ENCODE measurements at regions not wholly inside any gene's neighbourhood (a gene's known extent, or its start where the extent isn't known, plus 50 kb on each side); places are given as distances from the start of the nearest gene placed in this dataset.

- no peak overlapping the region for H3K27ac ChIP-seq (ENCODE audit: low read length)
- no peak overlapping the region for H3K9ac ChIP-seq (ENCODE audit: low read length in 2 of 2)
- H3K9me3 ChIP-seq (ENCODE audit: control insufficient read depth in 2 of 2, low read length in 2 of 2), result peaks cover 0 to 3% of the 10 kb centered on the region in 2 donors
- peaks cover 53 to 75% of the 10 kb centered on the region in 2 donors for H3K27me3 ChIP-seq (ENCODE audit: control insufficient read depth in 1 of 2, insufficient read depth in 2 of 2, low read length in 2 of 2)
- no peaks in the 10 kb centered on the region for H3K4me1 ChIP-seq (ENCODE audit: control insufficient read depth, insufficient read depth, low read length)
- no peak overlapping the region for H3K4me3 ChIP-seq (ENCODE audit: low read length in 2 of 2)
- H3K36me3 ChIP-seq (ENCODE audit: control insufficient read depth in 2 of 2, insufficient read depth in 2 of 2, low read length in 2 of 2), result no peaks in the 10 kb centered on the region
Measured at GRCh38 chr6:28809947-28810658, 113.7 kb downstream of the TRIM27 start.

GRCh38 chr6:28810659-28811053, 113.1 kb downstream of the TRIM27 start:
- Histone ChIP-seq H3K4me3 (ENCODE audit: low read length in 2 of 2) (no peak overlapping the region), H3K36me3 (ENCODE audit: control insufficient read depth in 2 of 2, insufficient read depth in 2 of 2, low read length in 2 of 2) (no peaks in the 10 kb centered on the region), H3K27ac (ENCODE audit: low read length) (no peak overlapping the region), H3K27me3 (ENCODE audit: control insufficient read depth in 1 of 2, insufficient read depth in 2 of 2, low read length in 2 of 2) (peaks cover 58 to 80% of the 10 kb centered on the region in 2 donors), H3K4me1 (ENCODE audit: control insufficient read depth, insufficient read depth, low read length) (no peaks in the 10 kb centered on the region), H3K9ac (ENCODE audit: low read length in 2 of 2) (no peak overlapping the region), H3K9me3 (ENCODE audit: control insufficient read depth in 2 of 2, low read length in 2 of 2) (peaks cover 0 to 3% of the 10 kb centered on the region in 2 donors)

GRCh38 chr6:28811873-28812272, 111.9 kb downstream of the TRIM27 start:
- H3K4me3 ChIP-seq (ENCODE audit: low read length in 2 of 2), result no peak overlapping the region
- H3K27me3 ChIP-seq (ENCODE audit: control insufficient read depth in 1 of 2, insufficient read depth in 2 of 2, low read length in 2 of 2), result peaks cover 66 to 81% of the 10 kb centered on the region in 2 donors
- no peaks in the 10 kb centered on the region for H3K36me3 ChIP-seq (ENCODE audit: control insufficient read depth in 2 of 2, insufficient read depth in 2 of 2, low read length in 2 of 2)

GRCh38 chr6:28812778-28813569, 110.8 kb downstream of the TRIM27 start:
- H3K27ac ChIP-seq (ENCODE audit: low read length), result no peak overlapping the region
- no peak overlapping the region for H3K4me3 ChIP-seq (ENCODE audit: low read length in 2 of 2)
- no peak overlapping the region for H3K9ac ChIP-seq (ENCODE audit: low read length in 2 of 2)
- no peaks in the 10 kb centered on the region for H3K4me1 ChIP-seq (ENCODE audit: control insufficient read depth, insufficient read depth, low read length)
- H3K9me3 ChIP-seq (ENCODE audit: control insufficient read depth in 2 of 2, low read length in 2 of 2), result peaks cover 0 to 3% of the 10 kb centered on the region in 2 donors
- H3K27me3 ChIP-seq (ENCODE audit: control insufficient read depth in 1 of 2, insufficient read depth in 2 of 2, low read length in 2 of 2), result peaks cover 73 to 75% of the 10 kb centered on the region in 2 donors
- H3K36me3 ChIP-seq (ENCODE audit: control insufficient read depth in 2 of 2, insufficient read depth in 2 of 2, low read length in 2 of 2), result no peaks in the 10 kb centered on the region

More at GRCh38 chr6:28811873-28812272, 111.9 kb downstream of the TRIM27 start:
- Histone ChIP-seq H3K9ac (ENCODE audit: low read length in 2 of 2) (no peak overlapping the region), H3K9me3 (ENCODE audit: control insufficient read depth in 2 of 2, low read length in 2 of 2) (peaks cover 0 to 3% of the 10 kb centered on the region in 2 donors), H3K27ac (ENCODE audit: low read length) (no peak overlapping the region), H3K4me1 (ENCODE audit: control insufficient read depth, insufficient read depth, low read length) (no peaks in the 10 kb centered on the region)

GRCh38 chr6:28814032-28814976, 109.5 kb downstream of the TRIM27 start:
- H3K9me3 ChIP-seq (ENCODE audit: control insufficient read depth in 2 of 2, low read length in 2 of 2), result peaks cover 0 to 3% of the 10 kb centered on the region in 2 donors
- no peaks in the 10 kb centered on the region for H3K36me3 ChIP-seq (ENCODE audit: control insufficient read depth in 2 of 2, insufficient read depth in 2 of 2, low read length in 2 of 2)
- no peaks in the 10 kb centered on the region for H3K4me1 ChIP-seq (ENCODE audit: control insufficient read depth, insufficient read depth, low read length)
- peak overlapping the region in 1 of 2 donors; percentile 8 for H3K4me3 ChIP-seq (ENCODE audit: low read length in 2 of 2)
- H3K9ac ChIP-seq (ENCODE audit: low read length in 2 of 2), result no peak overlapping the region
- H3K27ac ChIP-seq (ENCODE audit: low read length), result no peak overlapping the region
- peaks cover 68 to 71% of the 10 kb centered on the region in 2 donors for H3K27me3 ChIP-seq (ENCODE audit: control insufficient read depth in 1 of 2, insufficient read depth in 2 of 2, low read length in 2 of 2)

- H3K27ac ChIP-seq (ENCODE audit: low read length), result no peak overlapping the region
- H3K27me3 ChIP-seq (ENCODE audit: control insufficient read depth in 1 of 2, insufficient read depth in 2 of 2, low read length in 2 of 2), result peaks cover 49 to 55% of the 10 kb centered on the region in 2 donors
- H3K9ac ChIP-seq (ENCODE audit: low read length in 2 of 2), result no peak overlapping the region
- no peaks in the 10 kb centered on the region for H3K36me3 ChIP-seq (ENCODE audit: control insufficient read depth in 2 of 2, insufficient read depth in 2 of 2, low read length in 2 of 2)
- no peak overlapping the region for H3K4me3 ChIP-seq (ENCODE audit: low read length in 2 of 2)
- no peaks in the 10 kb centered on the region for H3K9me3 ChIP-seq (ENCODE audit: control insufficient read depth in 2 of 2, low read length in 2 of 2)
- H3K4me1 ChIP-seq (ENCODE audit: control insufficient read depth, insufficient read depth, low read length), result no peaks in the 10 kb centered on the region
Measured at GRCh38 chr6:28816339-28816908, 107.4 kb downstream of the TRIM27 start.

- Histone ChIP-seq H3K9ac (ENCODE audit: low read length in 2 of 2) (no peak overlapping the region), H3K4me1 (ENCODE audit: control insufficient read depth, insufficient read depth, low read length) (no peaks in the 10 kb centered on the region), H3K4me3 (ENCODE audit: low read length in 2 of 2) (no peak overlapping the region), H3K9me3 (ENCODE audit: control insufficient read depth in 2 of 2, low read length in 2 of 2) (no peaks in the 10 kb centered on the region), H3K27ac (ENCODE audit: low read length) (no peak overlapping the region), H3K27me3 (ENCODE audit: control insufficient read depth in 1 of 2, insufficient read depth in 2 of 2, low read length in 2 of 2) (peaks cover 42 to 52% of the 10 kb centered on the region in 2 donors), H3K36me3 (ENCODE audit: control insufficient read depth in 2 of 2, insufficient read depth in 2 of 2, low read length in 2 of 2) (no peaks in the 10 kb centered on the region)
Measured at GRCh38 chr6:28816909-28817807, 106.6 kb downstream of the TRIM27 start.

- Histone ChIP-seq H3K9ac (ENCODE audit: low read length in 2 of 2) (no peak overlapping the region), H3K27ac (ENCODE audit: low read length) (no peak overlapping the region), H3K36me3 (ENCODE audit: control insufficient read depth in 2 of 2, insufficient read depth in 2 of 2, low read length in 2 of 2) (no peaks in the 10 kb centered on the region), H3K4me1 (ENCODE audit: control insufficient read depth, insufficient read depth, low read length) (no peaks in the 10 kb centered on the region), H3K27me3 (ENCODE audit: control insufficient read depth in 1 of 2, insufficient read depth in 2 of 2, low read length in 2 of 2) (peaks cover 39 to 46% of the 10 kb centered on the region in 2 donors), H3K4me3 (ENCODE audit: low read length in 2 of 2) (no peak overlapping the region), H3K9me3 (ENCODE audit: control insufficient read depth in 2 of 2, low read length in 2 of 2) (no peaks in the 10 kb centered on the region)
Measured at GRCh38 chr6:28817808-28818145, 106.0 kb downstream of the TRIM27 start.

- Histone ChIP-seq H3K27ac (ENCODE audit: low read length) (no peak overlapping the region), H3K9me3 (ENCODE audit: control insufficient read depth in 2 of 2, low read length in 2 of 2) (peaks cover 0 to 2% of the 10 kb centered on the region in 2 donors), H3K4me1 (ENCODE audit: control insufficient read depth, insufficient read depth, low read length) (peaks cover 4% of the 10 kb centered on the region), H3K9ac (ENCODE audit: low read length in 2 of 2) (no peak overlapping the region), H3K27me3 (ENCODE audit: control insufficient read depth in 1 of 2, insufficient read depth in 2 of 2, low read length in 2 of 2) (peaks cover 24 to 58% of the 10 kb centered on the region in 2 donors), H3K4me3 (ENCODE audit: low read length in 2 of 2) (peak overlapping the region in 1 of 2 donors; percentile 40), H3K36me3 (ENCODE audit: control insufficient read depth in 2 of 2, insufficient read depth in 2 of 2, low read length in 2 of 2) (no peaks in the 10 kb centered on the region)
Measured at GRCh38 chr6:28824793-28825731, 98.7 kb downstream of the TRIM27 start.
